Activated naive CD8-positive, alpha-beta T cell treated with anti-CD3 and anti-CD28 coated beads, Interleukin-2, amount 10 ng/mL, durations not matched to agents 7 days and 5 days (primary cell): ENCODE measurements at regions not wholly inside any gene's neighbourhood (a gene's known extent, or its start where the extent isn't known, plus 50 kb on each side); places are given as distances from the start of the nearest gene placed in this dataset.

ENCODE experiments used
- ATAC-seq: fragments of 150-1000 bp; cut with Tn5 transposase; one replicate; pipeline ENCODE4 v1.10.0; 2021; ENCODE audit warnings: low read depth, moderate library complexity
- POLR2A ChIA-PET: fragments of 350-600 bp; sonication (Branson Sonifier 250); formaldehyde crosslinking; loops from one replicate; lab custom pipeline; 2021; ENCODE audit warnings: antibody characterized with exemption; lab: Charles Lee
- DNase-seq: peaks from one replicate; pipeline ENCODE4 v3.0.0; 2021
- H3K27ac Mint-ChIP-seq: one replicate; pipeline ENCODE4 v1.8.0; 2022; ENCODE audit warnings: mild to moderate bottlenecking, mixed read lengths
- H3K27me3 Mint-ChIP-seq: one replicate; pipeline ENCODE4 v1.8.0; 2022; ENCODE audit warnings: mild to moderate bottlenecking, moderate library complexity, mixed read lengths
- H3K36me3 Mint-ChIP-seq: one replicate; pipeline ENCODE4 v1.8.0; 2021; ENCODE audit warnings: mild to moderate bottlenecking, mixed read lengths
- H3K4me1 Mint-ChIP-seq: one replicate; pipeline ENCODE4 v1.8.0; 2021; ENCODE audit warnings: mixed read lengths
- H3K4me3 Mint-ChIP-seq: one replicate; pipeline ENCODE4 v1.8.0; 2022; ENCODE audit warnings: mild to moderate bottlenecking, moderate library complexity, mixed read lengths
- H3K9me3 Mint-ChIP-seq: one replicate; pipeline ENCODE4 v1.8.0; 2021; ENCODE audit warnings: mixed read lengths

GRCh38 chr5:42963412-42963811, 76.7 kb downstream of the ANXA2R start:
- no peak for DNase-seq
- Mint-ChIP-seq H3K27me3 (no peaks in the 10 kb centered on the region), H3K4me3 (no peak overlapping the region), H3K27ac (no peak overlapping the region), H3K4me1 (peaks cover 10% of the 10 kb centered on the region), H3K9me3 (no peaks in the 10 kb centered on the region), H3K36me3 (peaks cover 19% of the 10 kb centered on the region)
- POLR2A ChIA-PET, result no interaction called here
- no peak for ATAC-seq

- peaks cover 16% of the 10 kb centered on the region for H3K4me1 Mint-ChIP-seq
- H3K36me3 Mint-ChIP-seq, result peaks cover 17% of the 10 kb centered on the region
- H3K9me3 Mint-ChIP-seq, result no peaks in the 10 kb centered on the region
- H3K4me3 Mint-ChIP-seq, result no peak overlapping the region
- POLR2A ChIA-PET, result interaction anchor here (0.6 kb wide), 1 partner anchor 58 kb away, joined by 3 read pairs; no protein-coding TSS in a partner anchor
- H3K27ac Mint-ChIP-seq, result no peak overlapping the region
- H3K27me3 Mint-ChIP-seq, result no peaks in the 10 kb centered on the region
- ATAC-seq (no peak), DNase-seq (no peak)
Measured at GRCh38 chr5:42962124-42962523, 78.0 kb downstream of the ANXA2R start.

- Mint-ChIP-seq H3K36me3 (peaks cover 11% of the 10 kb centered on the region), H3K27ac (no peak overlapping the region), H3K4me3 (no peak overlapping the region), H3K4me1 (peaks cover 11% of the 10 kb centered on the region), H3K27me3 (no peaks in the 10 kb centered on the region), H3K9me3 (peaks cover 1% of the 10 kb centered on the region)
- POLR2A ChIA-PET, result interaction anchor here (1.7 to 2.3 kb wide), 2 partner anchors 10 to 31 kb away, joined by 5 to 7 read pairs; no protein-coding TSS in a partner anchor
- ATAC-seq (no peak), DNase-seq (no peak)
Measured at GRCh38 chr5:42960506-42960905, 79.6 kb downstream of the ANXA2R start.

- peaks cover 1% of the 10 kb centered on the region for H3K9me3 Mint-ChIP-seq
- no peak overlapping the region for H3K4me3 Mint-ChIP-seq
- POLR2A ChIA-PET, result no interaction called here
- DNase-seq (no peak), ATAC-seq (no peak)
- no peak overlapping the region for H3K27ac Mint-ChIP-seq
- no peaks in the 10 kb centered on the region for H3K27me3 Mint-ChIP-seq
- peaks cover 15% of the 10 kb centered on the region for H3K4me1 Mint-ChIP-seq
- peaks cover 15% of the 10 kb centered on the region for H3K36me3 Mint-ChIP-seq
Measured at GRCh38 chr5:42956551-42956950, 83.6 kb downstream of the ANXA2R start.

GRCh38 chr5:42953041-42953440, 87.1 kb downstream of the ANXA2R start:
- Mint-ChIP-seq H3K9me3 (peaks cover 1% of the 10 kb centered on the region), H3K36me3 (peaks cover 15% of the 10 kb centered on the region), H3K4me3 (peak overlapping the region; percentile 96), H3K27me3 (no peaks in the 10 kb centered on the region), H3K4me1 (peaks cover 24% of the 10 kb centered on the region), H3K27ac (peak overlapping the region; percentile 100)
- DNase-seq (no peak), ATAC-seq (no peak)
- POLR2A ChIA-PET, result interaction anchor here (4.6 to 9.0 kb wide), 6 partner anchors 39 to 168 kb away, joined by 29 to 303 read pairs (median 99); partner anchors contain the start of genes ANXA2R and ZNF131

- POLR2A ChIA-PET, result interaction anchor here (0.9 to 9.0 kb wide), 9 partner anchors 39 to 169 kb away, joined by 3 to 303 read pairs (median 78); partner anchors contain the start of genes ANXA2R and ZNF131
Measured at GRCh38 chr5:42952578-42952974, 87.5 kb downstream of the ANXA2R start.

GRCh38 chr5:42951293-42951840, 88.8 kb downstream of the ANXA2R start:
- POLR2A ChIA-PET, result interaction anchor here (1.0 to 9.0 kb wide), 14 partner anchors 9 to 535 kb away, joined by 3 to 303 read pairs (median 22); partner anchors contain the start of genes ANXA2R, HMGCS1, TMEM267 and ZNF131
- DNase-seq, result peak; percentile 81
- peak; percentile 51 for ATAC-seq
- Mint-ChIP-seq H3K27ac (peak overlapping the region; percentile 100), H3K36me3 (peaks cover 15% of the 10 kb centered on the region), H3K9me3 (no peaks in the 10 kb centered on the region), H3K27me3 (no peaks in the 10 kb centered on the region), H3K4me3 (peak overlapping the region; percentile 96), H3K4me1 (peaks cover 20% of the 10 kb centered on the region)

More at GRCh38 chr5:42952578-42952974, 87.5 kb downstream of the ANXA2R start:
- peaks cover 15% of the 10 kb centered on the region for H3K36me3 Mint-ChIP-seq
- peaks cover 1% of the 10 kb centered on the region for H3K9me3 Mint-ChIP-seq
- no peak for DNase-seq
- H3K27me3 Mint-ChIP-seq, result no peaks in the 10 kb centered on the region
- no peak for ATAC-seq
- peak overlapping the region; percentile 100 for H3K27ac Mint-ChIP-seq
- H3K4me1 Mint-ChIP-seq, result peaks cover 24% of the 10 kb centered on the region
- H3K4me3 Mint-ChIP-seq, result peak overlapping the region; percentile 96

GRCh38 chr5:42950456-42951292, 89.4 kb downstream of the ANXA2R start:
- peak; percentile 38 for ATAC-seq
- DNase-seq, result peak; percentile 35
- Mint-ChIP-seq H3K9me3 (no peaks in the 10 kb centered on the region), H3K27me3 (no peaks in the 10 kb centered on the region), H3K36me3 (peaks cover 15% of the 10 kb centered on the region), H3K27ac (peak overlapping the region; percentile 100), H3K4me1 (peaks cover 20% of the 10 kb centered on the region), H3K4me3 (peak overlapping the region; percentile 96)
- POLR2A ChIA-PET, result interaction anchor here (0.6 to 9.0 kb wide), 22 partner anchors 10 to 1047 kb away, joined by 3 to 303 read pairs (median 4); partner anchors contain the start of genes ANXA2R, HMGCS1, RIMOC1 and TMEM267

GRCh38 chr5:42950116-42950455, 90.0 kb downstream of the ANXA2R start:
- H3K4me3 Mint-ChIP-seq, result peak overlapping the region; percentile 96
- no peaks in the 10 kb centered on the region for H3K27me3 Mint-ChIP-seq
- H3K4me1 Mint-ChIP-seq, result peaks cover 23% of the 10 kb centered on the region
- ATAC-seq (no peak), DNase-seq (no peak)
- H3K9me3 Mint-ChIP-seq, result no peaks in the 10 kb centered on the region
- POLR2A ChIA-PET, result interaction anchor here (0.6 to 9.0 kb wide), 21 partner anchors 10 to 1046 kb away, joined by 3 to 303 read pairs (median 5); partner anchors contain the start of genes ANXA2R, HMGCS1, RIMOC1 and TMEM267
- peaks cover 13% of the 10 kb centered on the region for H3K36me3 Mint-ChIP-seq
- H3K27ac Mint-ChIP-seq, result peak overlapping the region; percentile 100

GRCh38 chr5:42949348-42950115, 90.6 kb downstream of the ANXA2R start:
- Mint-ChIP-seq H3K4me3 (peak overlapping the region; percentile 96), H3K9me3 (no peaks in the 10 kb centered on the region), H3K27me3 (no peaks in the 10 kb centered on the region), H3K36me3 (peaks cover 13% of the 10 kb centered on the region), H3K4me1 (peaks cover 23% of the 10 kb centered on the region), H3K27ac (peak overlapping the region; percentile 100)
- POLR2A ChIA-PET, result interaction anchor here (0.6 to 9.0 kb wide), 21 partner anchors 10 to 1046 kb away, joined by 3 to 303 read pairs (median 5); partner anchors contain the start of genes ANXA2R, RIMOC1, TMEM267 and ZNF131
- peak; percentile 67 for DNase-seq
- ATAC-seq, result peak; percentile 40

- Mint-ChIP-seq H3K27me3 (no peaks in the 10 kb centered on the region), H3K27ac (peak overlapping the region; percentile 100), H3K36me3 (peaks cover 8% of the 10 kb centered on the region), H3K4me3 (peak overlapping the region; percentile 96), H3K9me3 (no peaks in the 10 kb centered on the region), H3K4me1 (peaks cover 23% of the 10 kb centered on the region)
- no peak for ATAC-seq
- POLR2A ChIA-PET, result interaction anchor here (0.9 to 9.0 kb wide), 11 partner anchors 10 to 1045 kb away, joined by 3 to 303 read pairs (median 29); partner anchors contain the start of genes ANXA2R, RIMOC1 and ZNF131
- no peak for DNase-seq
Measured at GRCh38 chr5:42948961-42949347, 91.2 kb downstream of the ANXA2R start.

- POLR2A ChIA-PET, result no interaction called here
- no peak for ATAC-seq
Measured at GRCh38 chr5:42944989-42945388, 95.1 kb downstream of the ANXA2R start.

More at GRCh38 chr5:42944989-42945388, 95.1 kb downstream of the ANXA2R start:
- Mint-ChIP-seq H3K9me3 (no peaks in the 10 kb centered on the region), H3K27ac (no peak overlapping the region), H3K27me3 (peaks cover 5% of the 10 kb centered on the region), H3K36me3 (no peaks in the 10 kb centered on the region), H3K4me3 (no peak overlapping the region), H3K4me1 (peaks cover 14% of the 10 kb centered on the region)
- no peak for DNase-seq
